ENCODE measurements at regions not wholly inside any gene's neighbourhood (a gene's known extent, or its start where the extent isn't known, plus 50 kb on each side); places are given as distances from the start of the nearest gene placed in this dataset.
A peak's percentile ranks its signal among the peaks of the same experiment; 100 is the strongest.

GRCh38 chr19:31955061-31955460 is 390.3 kb upstream of the ZNF507 start:
- ATAC-seq (ENCODE audit: low read depth) (no peak), DNase-seq (no peak)
- Histone ChIP-seq H3K27ac (ENCODE audit: insufficient read depth, low read length) (no peak overlapping the region), H3K9me3 (ENCODE audit: control insufficient read depth, insufficient read depth, low read length) (peaks cover 24% of the 10 kb centered on the region), H3K9ac (ENCODE audit: low read depth, low read length) (no peak overlapping the region), H3K18ac (ENCODE audit: low read depth, low read length) (no peak overlapping the region), H3K4me3 (ENCODE audit: insufficient read depth, low read depth, low read length) (no peak overlapping the region), H3K23ac (ENCODE audit: low read depth, low read length) (no peak overlapping the region), H3K36me3 (ENCODE audit: control insufficient read depth, insufficient read depth, low read length) (no peaks in the 10 kb centered on the region), H4K20me1 (ENCODE audit: insufficient read depth, low read length) (no peaks in the 10 kb centered on the region), H3K56ac (ENCODE audit: extremely low read depth, insufficient read depth, low read length) (no peak overlapping the region), H3K27me3 (ENCODE audit: control insufficient read depth, insufficient read depth, low read length) (no peaks in the 10 kb centered on the region), H3K9me1 (ENCODE audit: insufficient read depth, low read length) (no peaks in the 10 kb centered on the region), H2AK9ac (replicated peaks; ENCODE audit: low read depth, low read length, poor library complexity) (no peak overlapping the region), H3K79me1 (ENCODE audit: low read depth in 1 of 2, low read length in 2 of 2) (no peaks in the 10 kb centered on the region), H4K91ac (ENCODE audit: insufficient read depth, low read depth, low read length) (no peak overlapping the region), H2BK20ac (ENCODE audit: low read depth, low read length) (no peak overlapping the region), H3K4ac (ENCODE audit: low read depth, low read length) (no peak overlapping the region), H3K4me1 (ENCODE audit: control insufficient read depth, insufficient read depth, low read length) (no peaks in the 10 kb centered on the region), H3K14ac (replicated peaks; ENCODE audit: low read depth, low read length) (no peak overlapping the region), H2BK120ac (ENCODE audit: low read depth, low read length) (no peak overlapping the region), H2AK5ac (ENCODE audit: low read depth, low read length) (no peak overlapping the region), H2BK15ac (ENCODE audit: low read depth, low read length) (no peak overlapping the region), H4K5ac (ENCODE audit: low read depth, low read length) (no peak overlapping the region), H3K4me2 (ENCODE audit: low read depth, low read length) (no peak overlapping the region), H2BK5ac (ENCODE audit: low read depth, low read length, poor library complexity, severe bottlenecking) (no peak overlapping the region), H4K8ac (ENCODE audit: low read depth in 2 of 2, low read length in 2 of 2) (no peak overlapping the region), H2AFZ (replicated peaks; ENCODE audit: low read length, poor library complexity) (no peak overlapping the region)
- dilution Hi-C loops (cut with HindIII; ENCODE audit: low sequenced_read_pairs, unreplicated experiment) = no loop called here
- in situ Hi-C loops (cut with MboI; ENCODE audit: low sequenced_read_pairs) = no loop called here
- BruUV-seq (replicated peaks) = no TSS peak
- POLR2A ChIA-PET (ENCODE audit: unreplicated experiment) = no interaction called here
- CTCF ChIA-PET = no interaction called here
- WGBS, 2 experiments (ENCODE audit: extremely low coverage in 2 of 2, insufficient read length in 1 of 2) = no CpG with 5 or more reads among the region's 3 CpGs
- no peak for TF ChIP-seq CHD1 (IDR thresholded peaks at IDR 0.05; ENCODE audit: low read depth, low read length)
- 0 out of 2 replicates have a peak, but pooled peaks have one; percentile 25 for TF ChIP-seq CEBPB (IDR thresholded peaks at IDR 0.05; ENCODE audit: low read depth, low read length)
- intact Hi-C loops (cut with micrococcal nuclease) = no loop called here

All from IMR-90 (cell line).